T-cell (primary cell): ENCODE measurements at regions not wholly inside any gene's neighbourhood (a gene's known extent, or its start where the extent isn't known, plus 50 kb on each side); places are given as distances from the start of the nearest gene placed in this dataset.

Source experiments
- ATAC-seq, 4 experiments: fragments of 200-7000 bp in 3 of 4; fragments of 150-1000 bp in 1 of 4; cut with Tn5 transposase; replicated peaks in 1 of 4; 1 replicate in 3 of 4; 2 replicates in 1 of 4; pipeline ENCODE4 v1.10.0; 2021; ENCODE audit warnings: moderate library complexity in 3 of 4, mild to moderate bottlenecking in 2 of 4, moderate number of reproducible peaks in 1 of 4
- CTCF ChIA-PET, 2 donors: fragments of 300-600 bp; sonication (Branson Sonifier 250); formaldehyde crosslinking; loops; one replicate each; lab custom pipeline; 2022; ENCODE audit warnings: antibody characterized with exemption in 2 of 2; lab: Charles Lee
- POLR2A ChIA-PET, 2 donors: fragments of 300-600 bp; sonication (Branson Sonifier 250); formaldehyde crosslinking; loops; one replicate each; lab custom pipeline; 2022; ENCODE audit warnings: antibody characterized with exemption in 2 of 2; lab: Charles Lee
- DNase-seq, 35 experiments: peaks; one replicate each; pipeline versions ENCODE4 v3.0.0 to v3.0.0-alpha.2; 2013 to 2023
- H3K27ac ChIP-seq: one replicate; pipeline ENCODE4 v1.5.1; 2013; ENCODE audit warnings: low read length
- H3K27me3 ChIP-seq, 2 experiments: replicated peaks in 1 of 2; 1 replicate in 1 of 2; 2 replicates in 1 of 2; pipeline versions ENCODE4 v1.6.1 to v1.7.0; 2013; ENCODE audit warnings: low read length in 1 of 2, mixed read lengths in 1 of 2; ENCODE audit not compliant: control insufficient read depth in 2 of 2, insufficient read depth in 2 of 2; ENCODE audit errors: extremely low read depth in 1 of 2
- H3K36me3 ChIP-seq, 2 donors: 1 replicate in 1 of 2; 2 replicates in 1 of 2; pipeline versions ENCODE4 v1.6.1 to v1.7.0; 2013; ENCODE audit warnings: low read length in 1 of 2; ENCODE audit not compliant: control insufficient read depth in 2 of 2, insufficient read depth in 1 of 2; ENCODE audit errors: extremely low read depth in 1 of 2
- H3K4me1 ChIP-seq, 2 experiments: 1 replicate in 1 of 2; 2 replicates in 1 of 2; pipeline versions ENCODE4 v1.6.1 to v1.7.0; 2013; ENCODE audit warnings: low read length in 2 of 2, mixed read lengths in 1 of 2; ENCODE audit not compliant: insufficient read depth in 2 of 2, control insufficient read depth in 1 of 2; ENCODE audit errors: extremely low read depth in 1 of 2
- H3K4me3 ChIP-seq, 2 donors: 1 replicate in 1 of 2; 2 replicates in 1 of 2; pipeline versions ENCODE4 v1.5.1 to v1.7.0; 2013; ENCODE audit warnings: mild to moderate bottlenecking in 2 of 2, low read length in 1 of 2, moderate library complexity in 1 of 2; ENCODE audit not compliant: control insufficient read depth in 1 of 2; ENCODE audit errors: extremely low read depth in 1 of 2
- H3K9me3 ChIP-seq: 2 replicates; pipeline ENCODE4 v1.7.0; 2013
- H3K27ac Mint-ChIP-seq, 2 donors: one replicate each; pipeline ENCODE4 v1.8.0; 2020 to 2021; ENCODE audit warnings: mild to moderate bottlenecking in 2 of 2, mixed read lengths in 2 of 2
- H3K27me3 Mint-ChIP-seq, 2 donors: one replicate each; pipeline ENCODE4 v1.8.0; 2021 to 2022; ENCODE audit warnings: mixed read lengths in 2 of 2
- H3K36me3 Mint-ChIP-seq: one replicate; pipeline ENCODE4 v1.8.0; 2021; ENCODE audit warnings: mixed read lengths
- H3K4me1 Mint-ChIP-seq, 3 donors: one replicate each; pipeline ENCODE4 v1.8.0; 2020 to 2022; ENCODE audit warnings: mixed read lengths in 3 of 3, mild to moderate bottlenecking in 1 of 3
- H3K4me3 Mint-ChIP-seq, 3 donors: one replicate each; pipeline ENCODE4 v1.8.0; 2020 to 2022; ENCODE audit warnings: mild to moderate bottlenecking in 3 of 3, mixed read lengths in 3 of 3, moderate library complexity in 3 of 3
- H3K9me3 Mint-ChIP-seq, 3 donors: one replicate each; pipeline ENCODE4 v1.8.0; 2020 to 2022; ENCODE audit warnings: mixed read lengths in 3 of 3
- WGBS: methylation state at CpG from one replicate; pipeline ENCODE4 v1.1.5; 2013; ENCODE audit warnings: missing lambda C conversion rate; ENCODE audit not compliant: insufficient coverage; 5-methylcytosine and 5-hydroxymethylcytosine counted together

DNA sequence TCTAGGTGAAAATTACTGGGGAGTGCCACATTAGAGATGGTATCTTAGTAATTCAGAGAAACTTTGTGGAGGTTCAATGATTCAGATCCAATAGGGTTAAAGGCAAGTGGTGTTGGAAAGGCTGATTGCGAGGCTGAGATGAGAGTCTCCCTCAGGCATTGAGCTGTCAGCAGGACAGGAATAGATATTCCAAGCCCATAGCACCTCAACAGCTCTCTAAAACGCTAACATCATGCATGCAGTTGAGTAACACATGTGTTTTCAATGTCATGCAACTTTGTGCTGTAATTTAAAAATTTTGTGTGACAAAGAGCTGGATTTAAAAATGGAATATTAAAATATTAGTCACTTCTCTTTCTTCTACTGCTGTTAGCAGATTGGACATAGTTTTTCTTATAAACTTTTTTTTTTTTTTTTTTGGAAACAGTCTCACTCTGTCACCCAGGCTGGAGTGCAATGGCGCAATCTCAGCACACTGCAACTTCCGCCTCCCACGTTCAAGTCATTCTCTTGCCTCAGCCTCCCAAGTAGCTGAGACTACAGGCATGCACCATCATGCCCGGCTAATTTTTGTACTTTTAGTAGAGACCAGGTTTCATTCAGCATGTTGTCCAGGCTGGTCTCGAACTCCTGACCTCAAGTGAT is 173.5 kb upstream of the C1QTNF7 start:
- Mint-ChIP-seq H3K27me3 (no peaks in the 10 kb centered on the region), H3K27ac (no peak overlapping the region), H3K36me3 (no peaks in the 10 kb centered on the region), H3K9me3 (no peaks in the 10 kb centered on the region), H3K4me3 (no peak overlapping the region), H3K4me1 (peaks cover 0 to 8% (median 0%) of the 10 kb centered on the region in 3 donors)
- Histone ChIP-seq H3K4me1 (no peaks in the 10 kb centered on the region), H3K9me3 (no peaks in the 10 kb centered on the region), H3K4me3 (no peak overlapping the region), H3K27me3 (no peaks in the 10 kb centered on the region), H3K27ac (no peak overlapping the region), H3K36me3 (no peaks in the 10 kb centered on the region)
- DNase-seq (no peak), ATAC-seq (no peak)
- WGBS = 95% methylated on average over 5 of the region's 7 CpGs
- ChIA-PET CTCF (interaction anchor here in 1 of 2 donors (0.8 to 1.4 kb wide), 2 partner anchors 10 to 19 kb away, joined by 3 to 6 read pairs; no protein-coding TSS in a partner anchor), POLR2A (interaction anchor here in 1 of 2 donors (0.7 kb wide), 1 partner anchor 36 kb away, joined by 6 read pairs; no protein-coding TSS in a partner anchor)

DNA sequence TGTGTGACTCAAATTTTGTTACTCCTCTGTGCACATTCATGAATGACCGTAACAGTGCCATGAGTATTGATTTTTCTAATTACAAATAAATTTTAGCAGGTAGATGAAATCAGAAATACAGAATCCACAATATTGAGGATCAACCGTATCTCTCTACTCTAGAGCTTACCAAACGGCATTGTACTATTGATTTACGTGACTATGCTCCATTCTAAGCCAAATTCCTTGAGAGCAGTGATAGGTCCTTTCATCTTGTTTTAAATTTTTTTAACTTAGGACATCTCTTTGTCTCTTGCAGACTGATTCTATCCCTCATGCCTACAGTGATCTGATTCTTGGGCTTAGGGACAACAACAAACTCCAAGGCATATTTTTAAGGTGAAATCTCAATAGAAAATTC is 172.3 kb upstream of the C1QTNF7 start:
- ChIA-PET POLR2A (interaction anchor here in 1 of 2 donors (0.6 kb wide), 1 partner anchor 200 kb away, joined by 3 read pairs; no protein-coding TSS in a partner anchor), CTCF (interaction anchor here in 1 of 2 donors (1.1 kb wide), 1 partner anchor 22 kb away, joined by 3 read pairs; no protein-coding TSS in a partner anchor)
- no peaks in the 10 kb centered on the region for H3K4me1 ChIP-seq
- Mint-ChIP-seq H3K27me3 (peaks cover 0 to under 1% of the 10 kb centered on the region in 2 donors), H3K36me3 (no peaks in the 10 kb centered on the region), H3K27ac (no peak overlapping the region), H3K9me3 (no peaks in the 10 kb centered on the region), H3K4me1 (peaks cover 0 to 8% (median 0%) of the 10 kb centered on the region in 3 donors), H3K4me3 (no peak overlapping the region)
- no peak overlapping the region for H3K4me3 ChIP-seq
- no peak for DNase-seq
- no peak overlapping the region for H3K27ac ChIP-seq
- no peaks in the 10 kb centered on the region for H3K36me3 ChIP-seq
- no peaks in the 10 kb centered on the region for H3K27me3 ChIP-seq
- no peaks in the 10 kb centered on the region for H3K9me3 ChIP-seq
- WGBS = no CpG with 5 or more reads among the region's 4 CpGs
- ATAC-seq = no peak

DNA sequence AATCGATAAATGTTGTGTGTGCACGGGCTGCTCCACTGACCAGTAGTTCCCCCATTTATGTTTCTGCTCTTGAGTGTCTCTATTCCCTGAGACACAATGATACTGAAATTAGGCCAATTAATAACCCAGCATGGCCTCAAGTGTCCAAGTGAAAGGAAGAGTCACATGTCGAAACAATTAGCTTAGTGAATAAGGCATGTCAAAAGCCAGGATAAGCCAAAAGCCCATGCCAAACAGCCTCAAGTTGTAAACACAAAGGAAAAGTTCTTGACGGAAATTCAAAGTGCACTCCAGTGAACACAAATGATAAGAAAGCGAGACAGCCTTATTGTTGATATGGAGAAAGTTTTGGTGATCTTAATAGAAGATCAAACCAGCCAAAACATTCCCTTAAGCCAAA is 167.1 kb upstream of the C1QTNF7 start:
- no peaks in the 10 kb centered on the region for H3K27me3 ChIP-seq
- no peak overlapping the region for H3K4me3 Mint-ChIP-seq
- no peaks in the 10 kb centered on the region for H3K36me3 Mint-ChIP-seq
- no peak overlapping the region for H3K27ac ChIP-seq
- no peak overlapping the region for H3K27ac Mint-ChIP-seq
- no peak for ATAC-seq
- DNase-seq = no peak
- ChIA-PET POLR2A (interaction anchor here in 1 of 2 donors (0.5 kb wide), 1 partner anchor 185 kb away, joined by 3 read pairs; no protein-coding TSS in a partner anchor), CTCF (no interaction called here)
- H3K4me3 ChIP-seq = no peak overlapping the region
- no peaks in the 10 kb centered on the region for H3K36me3 ChIP-seq
- peaks cover 9 to 12% (median 10%) of the 10 kb centered on the region in 3 donors for H3K9me3 Mint-ChIP-seq
- H3K4me1 Mint-ChIP-seq = no peaks in the 10 kb centered on the region
- no peaks in the 10 kb centered on the region for H3K9me3 ChIP-seq
- 83% methylated on average over 1 of the region's 5 CpGs for WGBS
- peaks cover 0 to 5% of the 10 kb centered on the region in 2 donors for H3K27me3 Mint-ChIP-seq
- no peaks in the 10 kb centered on the region for H3K4me1 ChIP-seq

DNA sequence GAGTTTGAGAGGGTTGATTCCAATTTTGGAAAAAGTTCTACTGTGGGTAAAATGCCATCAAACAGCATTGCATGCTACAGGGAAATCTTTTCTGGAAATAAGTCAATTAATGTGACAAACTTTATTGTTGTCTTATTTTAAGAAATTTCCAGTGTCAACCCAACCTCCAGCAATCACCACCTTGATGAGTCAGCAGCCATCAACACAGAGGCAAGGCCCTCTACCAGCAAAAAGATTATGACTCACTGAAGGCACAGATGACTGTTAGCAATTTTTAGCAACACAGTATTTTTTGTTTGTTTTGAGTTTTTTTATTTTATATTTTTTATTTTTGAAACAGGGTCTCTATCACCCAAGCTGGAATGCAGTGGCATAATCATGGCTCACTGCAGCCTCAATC is 165.4 kb upstream of the C1QTNF7 start:
- no peak for ATAC-seq
- Histone ChIP-seq H3K4me3 (no peak overlapping the region), H3K4me1 (no peaks in the 10 kb centered on the region), H3K27ac (no peak overlapping the region), H3K36me3 (no peaks in the 10 kb centered on the region), H3K27me3 (no peaks in the 10 kb centered on the region), H3K9me3 (peaks cover 4% of the 10 kb centered on the region)
- no peak for DNase-seq
- Mint-ChIP-seq H3K36me3 (no peaks in the 10 kb centered on the region), H3K27ac (no peak overlapping the region), H3K4me3 (no peak overlapping the region), H3K4me1 (no peaks in the 10 kb centered on the region), H3K27me3 (peaks cover 0 to 5% of the 10 kb centered on the region in 2 donors), H3K9me3 (peaks cover 9 to 18% (median 11%) of the 10 kb centered on the region in 3 donors)
- POLR2A ChIA-PET = no interaction called here
- CTCF ChIA-PET = no interaction called here

DNA sequence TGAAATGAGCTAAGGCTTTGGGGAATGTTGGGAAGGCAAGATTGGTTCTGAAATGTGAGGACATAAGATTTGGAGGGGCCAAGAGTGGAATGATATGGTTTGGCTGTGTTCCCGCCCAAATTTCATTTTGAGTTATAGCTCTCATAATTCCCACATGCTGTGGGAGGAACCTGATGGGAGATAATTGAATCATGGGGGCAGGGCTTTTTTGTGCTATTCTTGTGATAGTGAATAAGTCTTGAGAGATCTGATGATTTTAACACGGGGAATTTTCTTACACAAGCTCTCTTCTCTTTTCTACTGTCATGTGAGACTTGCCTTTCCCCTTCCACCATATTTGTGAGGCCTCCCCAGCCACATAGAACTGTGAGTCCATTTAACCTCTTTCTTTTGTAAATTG is 157.6 kb upstream of the C1QTNF7 start:
- Mint-ChIP-seq H3K4me1 (no peaks in the 10 kb centered on the region), H3K27ac (no peak overlapping the region), H3K9me3 (peaks cover 6 to 35% (median 19%) of the 10 kb centered on the region in 3 donors), H3K27me3 (peaks cover 0 to 4% of the 10 kb centered on the region in 2 donors), H3K36me3 (peaks cover 6% of the 10 kb centered on the region), H3K4me3 (no peak overlapping the region)
- no CpG with 5 or more reads among the region's 2 CpGs for WGBS
- Histone ChIP-seq H3K4me1 (no peaks in the 10 kb centered on the region), H3K36me3 (no peaks in the 10 kb centered on the region), H3K27ac (no peak overlapping the region), H3K9me3 (peaks cover 4% of the 10 kb centered on the region), H3K27me3 (peaks cover 0 to 5% of the 10 kb centered on the region in 2 experiments), H3K4me3 (no peak overlapping the region)
- ChIA-PET CTCF (no interaction called here), POLR2A (no interaction called here)
- ATAC-seq (no peak), DNase-seq (no peak)

DNA sequence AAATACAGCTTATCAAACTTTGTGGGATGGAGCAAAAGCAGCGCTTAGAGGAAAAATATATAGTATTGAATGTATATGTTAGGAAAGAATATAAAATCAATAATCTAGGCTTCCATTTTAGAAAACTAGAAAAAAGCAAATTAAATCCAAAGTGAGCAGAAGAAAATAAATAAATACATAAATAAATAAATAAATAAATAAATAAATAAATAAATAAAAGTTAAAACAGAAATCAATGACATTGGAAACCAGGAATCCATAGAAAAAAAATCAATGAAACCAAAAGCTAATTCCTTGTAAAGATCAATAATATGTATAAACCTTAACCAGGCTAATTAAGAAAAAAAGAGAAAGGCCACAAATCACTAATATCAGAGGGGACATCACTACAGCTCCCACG is 141.8 kb upstream of the C1QTNF7 start:
- H3K4me1 ChIP-seq = no peaks in the 10 kb centered on the region
- DNase-seq = no peak

More for the DNA sequence above, 141.8 kb upstream of the C1QTNF7 start:
- H3K27me3 Mint-ChIP-seq = no peaks in the 10 kb centered on the region
- ChIA-PET CTCF (no interaction called here), POLR2A (interaction anchor here in 1 of 2 donors (0.7 kb wide), 1 partner anchor 199 kb away, joined by 3 read pairs; no protein-coding TSS in a partner anchor)
- Histone ChIP-seq H3K27me3 (no peaks in the 10 kb centered on the region), H3K36me3 (no peaks in the 10 kb centered on the region), H3K4me3 (no peak overlapping the region), H3K9me3 (no peaks in the 10 kb centered on the region), H3K27ac (no peak overlapping the region)
- H3K4me1 Mint-ChIP-seq = no peaks in the 10 kb centered on the region
- H3K4me3 Mint-ChIP-seq = no peak overlapping the region
- WGBS = no CpG with 5 or more reads among the region's 2 CpGs
- ATAC-seq = no peak
- no peaks in the 10 kb centered on the region for H3K36me3 Mint-ChIP-seq
- H3K9me3 Mint-ChIP-seq = no peaks in the 10 kb centered on the region
- no peak overlapping the region for H3K27ac Mint-ChIP-seq
